HG03520 (cell line): ENCODE measurements at regions not wholly inside any gene's neighbourhood (a gene's known extent, or its start where the extent isn't known, plus 50 kb on each side); places are given as distances from the start of the nearest gene placed in this dataset.
"Not testable (repeated sequence)": the region's sequence is repeated elsewhere in the genome, so short reads cannot be mapped to it uniquely, and the experiment has no call there.

Source experiments
- ATAC-seq: cut with Tn5 transposase; IDR thresholded peaks from one replicate; pipeline ENCODE4 v1.9.1; 2021; ENCODE audit warnings: mild to moderate bottlenecking, moderate library complexity; ENCODE audit not compliant: unreplicated experiment

GRCh38 chr4:29307256-29307655 lies 1412.9 kb upstream of the PCDH7 start:
- no peak for ATAC-seq

- ATAC-seq = no peak
These were observed 1412.4 kb upstream of the PCDH7 start for GRCh38 chr4:29307755-29308154.

- no peak for ATAC-seq
These were observed 1411.1 kb upstream of the PCDH7 start for GRCh38 chr4:29309050-29309449.

GRCh38 chr4:29310252-29310651 lies 1409.9 kb upstream of the PCDH7 start:
- no peak for ATAC-seq

- no peak for ATAC-seq
These were observed 1408.9 kb upstream of the PCDH7 start for GRCh38 chr4:29311247-29311646.

- no peak for ATAC-seq
These were observed 1400.4 kb upstream of the PCDH7 start for GRCh38 chr4:29319663-29320340.

GRCh38 chr4:29320947-29321620 lies 1399.1 kb upstream of the PCDH7 start:
- ATAC-seq = no peak

- ATAC-seq = no peak
These were observed 1394.2 kb upstream of the PCDH7 start for GRCh38 chr4:29326004-29326403.

GRCh38 chr4:29326816-29327215 lies 1393.4 kb upstream of the PCDH7 start:
- no peak for ATAC-seq

- no peak for ATAC-seq
These were observed 1383.3 kb upstream of the PCDH7 start for GRCh38 chr4:29336861-29337260.

- ATAC-seq = no peak
These were observed 1347.2 kb upstream of the PCDH7 start for GRCh38 chr4:29372971-29373370.

GRCh38 chr4:29375716-29376115 lies 1344.5 kb upstream of the PCDH7 start:
- ATAC-seq = no peak

- ATAC-seq = not testable (repeated sequence)
These were observed 1341.9 kb upstream of the PCDH7 start for GRCh38 chr4:29378237-29378636.

- no peak for ATAC-seq
These were observed 1329.2 kb upstream of the PCDH7 start for GRCh38 chr4:29390921-29391320.

- ATAC-seq = no peak
These were observed 1315.1 kb upstream of the PCDH7 start for GRCh38 chr4:29405116-29405515.

GRCh38 chr4:29415771-29416170 lies 1304.4 kb upstream of the PCDH7 start:
- no peak for ATAC-seq

GRCh38 chr4:29423836-29424721 lies 1296.1 kb upstream of the PCDH7 start:
- no peak for ATAC-seq

- ATAC-seq = no peak
These were observed 1266.8 kb upstream of the PCDH7 start for GRCh38 chr4:29453303-29453820.

- no peak for ATAC-seq
These were observed 1260.2 kb upstream of the PCDH7 start for GRCh38 chr4:29459926-29460325.

- no peak for ATAC-seq
These were observed 1253.0 kb upstream of the PCDH7 start for GRCh38 chr4:29467044-29467717.
